Liver (tissue), 8 donors: ENCODE measurements at regions not wholly inside any gene's neighbourhood (a gene's known extent, or its start where the extent isn't known, plus 50 kb on each side); places are given as distances from the start of the nearest gene placed in this dataset.

ENCODE experiments used
- DNase-seq: peaks from one replicate; pipeline ENCODE4 v3.0.0-alpha.2; 2017; ENCODE audit warnings: low spot score
- H3K27ac ChIP-seq, 2 donors: one replicate each; pipeline ENCODE4 v1.7.0; 2013; ENCODE audit warnings: inconsistent platforms in 2 of 2, low read length in 2 of 2, control low read depth in 1 of 2, low read depth in 1 of 2, mild to moderate bottlenecking in 1 of 2
- H3K27me3 ChIP-seq, 4 donors: one replicate each; pipeline versions ENCODE4 v1.6.1 to v1.7.0; 2013; ENCODE audit warnings: low read length in 3 of 4, inconsistent platforms in 1 of 4, mild to moderate bottlenecking in 1 of 4, moderate library complexity in 1 of 4; ENCODE audit not compliant: control insufficient read depth in 4 of 4, insufficient read depth in 4 of 4
- H3K36me3 ChIP-seq, 4 donors: one replicate each; pipeline versions ENCODE4 v1.6.1 to v1.7.0; 2013; ENCODE audit warnings: low read length in 3 of 4, mild to moderate bottlenecking in 3 of 4, low read depth in 1 of 4, moderate library complexity in 1 of 4; ENCODE audit not compliant: control insufficient read depth in 4 of 4, insufficient read depth in 3 of 4
- H3K4me1 ChIP-seq, 4 donors: one replicate each; pipeline versions ENCODE4 v1.6.1 to v1.7.0; 2013; ENCODE audit warnings: low read length in 3 of 4, mild to moderate bottlenecking in 3 of 4, moderate library complexity in 1 of 4; ENCODE audit not compliant: control insufficient read depth in 4 of 4, insufficient read depth in 4 of 4
- H3K4me3 ChIP-seq, 3 donors: one replicate each; pipeline versions ENCODE4 v1.6.1 to v1.7.0; 2013; ENCODE audit warnings: low read length in 3 of 3, control low read depth in 1 of 3, low read depth in 1 of 3, mild to moderate bottlenecking in 1 of 3
- H3K9ac ChIP-seq, 2 donors: one replicate each; pipeline ENCODE4 v1.7.0; 2013; ENCODE audit warnings: low read length in 2 of 2, mild to moderate bottlenecking in 2 of 2, moderate library complexity in 2 of 2, control low read depth in 1 of 2, low read depth in 1 of 2
- H3K9me3 ChIP-seq, 4 donors: one replicate each; pipeline versions ENCODE4 v1.6.1 to v1.7.0; 2013; ENCODE audit warnings: low read length in 3 of 4; ENCODE audit not compliant: control insufficient read depth in 4 of 4
- EGR1 ChIP-seq, 2 donors: IDR thresholded peaks; 2 replicates each; pipeline ENCODE4 v1.6.1; 2016 to 2018; ENCODE audit warnings: antibody characterized with exemption in 2 of 2, low read depth in 2 of 2
- FOXA2 ChIP-seq: IDR thresholded peaks from 2 replicates; pipeline ENCODE4 v1.6.1; 2016; ENCODE audit warnings: antibody characterized with exemption
- HNF4A ChIP-seq, 2 donors: conservative IDR thresholded peaks; 2 replicates each; pipeline ENCODE4 v1.6.1; 2016; ENCODE audit warnings: antibody characterized with exemption in 2 of 2, mild to moderate bottlenecking in 2 of 2
- HNF4G ChIP-seq: IDR thresholded peaks from 2 replicates; pipeline ENCODE4 v1.6.1; 2016; ENCODE audit warnings: antibody characterized with exemption
- NR2F2 ChIP-seq: IDR thresholded peaks from 2 replicates; pipeline ENCODE4 v1.6.1; 2016; ENCODE audit warnings: antibody characterized with exemption
- RAD21 ChIP-seq, 2 donors: IDR thresholded peaks; 2 replicates each; pipeline ENCODE4 v1.6.1; 2016; ENCODE audit warnings: antibody characterized with exemption in 2 of 2, mild to moderate bottlenecking in 2 of 2
- SP1 ChIP-seq: IDR thresholded peaks from 2 replicates; pipeline ENCODE4 v1.6.1; 2018; ENCODE audit warnings: antibody characterized with exemption, mild to moderate bottlenecking
- TAF1 ChIP-seq: conservative IDR thresholded peaks from 2 replicates; pipeline ENCODE4 v1.6.1; 2016; ENCODE audit warnings: antibody characterized with exemption, mild to moderate bottlenecking
- WGBS: extraction: QIAGEN DNeasy Blood & Tissue Kit; methylation state at CpG from one replicate; pipeline ENCODE4 v1.1.7; 2013; 5-methylcytosine and 5-hydroxymethylcytosine counted together
- TF ChIP-seq, protein P1 (sequence below): fragments of 150-350 bp; IDR thresholded peaks from 2 replicates; pipeline ENCODE4 v1.5.1; 2017; ENCODE audit warnings: improper control_type of control experiment, low read depth, low read length; ENCODE audit not compliant: missing input control
- TF ChIP-seq, protein P2 (sequence below): IDR thresholded peaks from 2 replicates; pipeline ENCODE4 v1.6.1; 2016; ENCODE audit warnings: antibody characterized with exemption
- TF ChIP-seq, protein P3 (sequence below): IDR thresholded peaks from 2 replicates; pipeline ENCODE4 v1.6.1; 2016; ENCODE audit warnings: antibody characterized with exemption
- TF ChIP-seq, protein P4 (sequence below): IDR thresholded peaks from 2 replicates; pipeline ENCODE4 v1.6.1; 2016; ENCODE audit warnings: antibody characterized with exemption
- donor health status: healthy.
- donor health status: healthy.
- donor health status: healthy.
- donor health status: healthy.
- donor health status: healthy.

DNA sequence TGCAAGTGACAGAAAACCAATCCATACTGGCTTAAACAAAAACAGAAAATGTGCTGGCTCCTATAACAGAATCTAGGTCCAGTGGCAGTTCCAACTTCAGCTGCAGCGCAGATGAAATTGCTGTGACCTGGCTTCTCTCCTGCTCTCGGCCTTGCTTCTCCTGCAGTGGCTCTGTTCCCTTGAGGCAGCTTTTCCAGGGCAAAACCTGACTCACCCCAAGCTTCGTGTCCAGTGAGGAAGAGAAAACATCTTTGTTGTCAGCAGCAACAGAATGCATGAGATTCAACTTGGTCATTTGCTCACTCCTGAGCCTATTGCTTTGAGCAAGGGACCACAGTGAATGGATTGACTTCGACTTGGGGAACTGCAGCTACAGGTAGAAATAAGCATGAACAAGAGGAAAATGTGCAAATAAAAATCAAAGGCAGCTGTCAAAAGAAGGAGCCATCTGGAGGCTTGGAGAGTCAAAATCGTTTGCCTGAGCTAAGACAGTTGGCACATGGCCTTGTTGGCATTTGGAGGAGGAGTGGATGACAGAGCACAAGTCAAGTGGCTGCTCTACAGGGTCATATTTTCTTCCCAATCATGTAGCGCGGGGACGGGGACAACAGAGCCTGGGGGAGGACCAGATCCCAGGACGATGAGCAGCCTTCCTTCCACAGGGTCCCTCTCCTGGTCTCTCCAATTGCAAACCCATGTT, 523.4 kb downstream of the FGF9 start:
- Histone ChIP-seq H3K4me3 (no peak overlapping the region), H3K27ac (no peak overlapping the region), H3K4me1 (peaks cover 0 to 11% (median 10%) of the 10 kb centered on the region in 4 donors), H3K9me3 (no peaks in the 10 kb centered on the region), H3K36me3 (no peaks in the 10 kb centered on the region), H3K27me3 (no peaks in the 10 kb centered on the region), H3K9ac (no peak overlapping the region)
- WGBS: 79% methylated on average over 9 of the region's 9 CpGs
- DNase-seq: no peak
- TF ChIP-seq HNF4A (conservative IDR thresholded peaks at IDR 0.05) (no peak), RAD21 (IDR thresholded peaks at IDR 0.05) (no peak), HNF4G (no peak), SP1 (no peak), EGR1 (IDR thresholded peaks at IDR 0.05; ENCODE audit: low read depth in 2 of 2) (no peak), TAF1 (no peak), NR2F2 (no peak)
- TF ChIP-seq, protein P1, sequence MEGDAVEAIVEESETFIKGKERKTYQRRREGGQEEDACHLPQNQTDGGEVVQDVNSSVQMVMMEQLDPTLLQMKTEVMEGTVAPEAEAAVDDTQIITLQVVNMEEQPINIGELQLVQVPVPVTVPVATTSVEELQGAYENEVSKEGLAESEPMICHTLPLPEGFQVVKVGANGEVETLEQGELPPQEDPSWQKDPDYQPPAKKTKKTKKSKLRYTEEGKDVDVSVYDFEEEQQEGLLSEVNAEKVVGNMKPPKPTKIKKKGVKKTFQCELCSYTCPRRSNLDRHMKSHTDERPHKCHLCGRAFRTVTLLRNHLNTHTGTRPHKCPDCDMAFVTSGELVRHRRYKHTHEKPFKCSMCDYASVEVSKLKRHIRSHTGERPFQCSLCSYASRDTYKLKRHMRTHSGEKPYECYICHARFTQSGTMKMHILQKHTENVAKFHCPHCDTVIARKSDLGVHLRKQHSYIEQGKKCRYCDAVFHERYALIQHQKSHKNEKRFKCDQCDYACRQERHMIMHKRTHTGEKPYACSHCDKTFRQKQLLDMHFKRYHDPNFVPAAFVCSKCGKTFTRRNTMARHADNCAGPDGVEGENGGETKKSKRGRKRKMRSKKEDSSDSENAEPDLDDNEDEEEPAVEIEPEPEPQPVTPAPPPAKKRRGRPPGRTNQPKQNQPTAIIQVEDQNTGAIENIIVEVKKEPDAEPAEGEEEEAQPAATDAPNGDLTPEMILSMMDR: no peak
- TF ChIP-seq, protein P2, sequence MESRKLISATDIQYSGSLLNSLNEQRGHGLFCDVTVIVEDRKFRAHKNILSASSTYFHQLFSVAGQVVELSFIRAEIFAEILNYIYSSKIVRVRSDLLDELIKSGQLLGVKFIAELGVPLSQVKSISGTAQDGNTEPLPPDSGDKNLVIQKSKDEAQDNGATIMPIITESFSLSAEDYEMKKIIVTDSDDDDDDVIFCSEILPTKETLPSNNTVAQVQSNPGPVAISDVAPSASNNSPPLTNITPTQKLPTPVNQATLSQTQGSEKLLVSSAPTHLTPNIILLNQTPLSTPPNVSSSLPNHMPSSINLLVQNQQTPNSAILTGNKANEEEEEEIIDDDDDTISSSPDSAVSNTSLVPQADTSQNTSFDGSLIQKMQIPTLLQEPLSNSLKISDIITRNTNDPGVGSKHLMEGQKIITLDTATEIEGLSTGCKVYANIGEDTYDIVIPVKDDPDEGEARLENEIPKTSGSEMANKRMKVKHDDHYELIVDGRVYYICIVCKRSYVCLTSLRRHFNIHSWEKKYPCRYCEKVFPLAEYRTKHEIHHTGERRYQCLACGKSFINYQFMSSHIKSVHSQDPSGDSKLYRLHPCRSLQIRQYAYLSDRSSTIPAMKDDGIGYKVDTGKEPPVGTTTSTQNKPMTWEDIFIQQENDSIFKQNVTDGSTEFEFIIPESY: no peak
- TF ChIP-seq, protein P3, sequence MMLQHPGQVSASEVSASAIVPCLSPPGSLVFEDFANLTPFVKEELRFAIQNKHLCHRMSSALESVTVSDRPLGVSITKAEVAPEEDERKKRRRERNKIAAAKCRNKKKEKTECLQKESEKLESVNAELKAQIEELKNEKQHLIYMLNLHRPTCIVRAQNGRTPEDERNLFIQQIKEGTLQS: no peak
- TF ChIP-seq, protein P4, sequence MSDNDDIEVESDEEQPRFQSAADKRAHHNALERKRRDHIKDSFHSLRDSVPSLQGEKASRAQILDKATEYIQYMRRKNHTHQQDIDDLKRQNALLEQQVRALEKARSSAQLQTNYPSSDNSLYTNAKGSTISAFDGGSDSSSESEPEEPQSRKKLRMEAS: no peak

DNA sequence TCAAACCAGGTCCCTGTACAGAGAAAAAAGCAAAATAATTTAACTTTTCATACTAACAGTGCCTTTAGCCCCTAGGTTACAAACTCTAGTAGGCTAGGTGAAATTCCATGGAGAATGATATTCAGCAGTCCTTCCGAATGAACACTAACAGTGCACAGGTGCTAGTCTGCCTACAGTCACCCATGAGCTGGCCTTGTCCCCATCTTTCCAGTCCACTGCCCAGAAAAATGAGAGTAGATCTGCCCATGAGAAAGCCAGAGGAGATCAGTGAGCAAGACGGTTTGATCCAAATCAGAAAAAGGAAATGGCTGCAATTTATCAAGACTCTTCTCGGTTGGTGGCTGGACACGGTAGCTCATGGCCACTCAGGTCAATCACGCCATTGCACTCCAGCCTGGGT, 524.9 kb downstream of the FGF9 start:
- WGBS: 91% methylated on average over 5 of the region's 5 CpGs
- Histone ChIP-seq H3K9me3 (no peaks in the 10 kb centered on the region), H3K27me3 (no peaks in the 10 kb centered on the region), H3K9ac (no peak overlapping the region), H3K4me3 (no peak overlapping the region), H3K4me1 (peaks cover 0 to 19% (median 16%) of the 10 kb centered on the region in 4 donors), H3K36me3 (no peaks in the 10 kb centered on the region), H3K27ac (no peak overlapping the region)
- no peak for DNase-seq
- TF ChIP-seq FOXA2 (no peak), EGR1 (IDR thresholded peaks at IDR 0.05; ENCODE audit: low read depth in 2 of 2) (no peak), SP1 (no peak), RAD21 (IDR thresholded peaks at IDR 0.05) (no peak), TAF1 (no peak)
- TF ChIP-seq, protein P3: no peak
- TF ChIP-seq, protein P1: no peak
